Uterus (tissue), 3 donors: ENCODE measurements at regions not wholly inside any gene's neighbourhood (a gene's known extent, or its start where the extent isn't known, plus 50 kb on each side); places are given as distances from the start of the nearest gene placed in this dataset.

Source experiments
- DNase-seq, 2 donors: peaks; one replicate each; pipeline ENCODE4 v3.0.0-alpha.2; 2019 to 2020
- H3K27ac ChIP-seq, 2 donors: fragments of 200-600 bp; sonication (generic); 1 replicate in 1 of 2; 2 replicates in 1 of 2; pipeline ENCODE4 v1.5.1; 2016 to 2018
- H3K27me3 ChIP-seq, 2 donors: fragments of 200-600 bp; sonication (generic); one replicate each; pipeline ENCODE4 v1.5.1; 2018 to 2019; ENCODE audit warnings: control low read depth in 1 of 2
- H3K36me3 ChIP-seq, 2 donors: fragments of 200-600 bp; sonication (generic); one replicate each; pipeline ENCODE4 v1.5.1; 2019; ENCODE audit warnings: control low read depth in 1 of 2
- H3K4me1 ChIP-seq, 2 donors: fragments of 200-600 bp; sonication (generic); one replicate each; pipeline ENCODE4 v1.5.1; 2018 to 2019; ENCODE audit warnings: control low read depth in 1 of 2
- H3K4me3 ChIP-seq, 2 donors: fragments of 200-600 bp; sonication (generic); 1 replicate in 1 of 2; 2 replicates in 1 of 2; pipeline ENCODE4 v1.5.1; 2018 to 2019; ENCODE audit warnings: mild to moderate bottlenecking in 1 of 2
- H3K9me3 ChIP-seq, 2 donors: fragments of 200-600 bp; sonication (generic); one replicate each; pipeline ENCODE4 v1.5.1; 2019; ENCODE audit warnings: control low read depth in 1 of 2
- POLR2A ChIP-seq, 2 donors: fragments of 450-650 bp; IDR thresholded peaks; one replicate each; pipeline ENCODE4 v1.6.1; 2016; ENCODE audit warnings: antibody characterized with exemption in 2 of 2, mild to moderate bottlenecking in 1 of 2, moderate library complexity in 1 of 2
- intact Hi-C: fragments of 100-400 bp; cut with DNase I; formaldehyde crosslinking; loops from one replicate; pipeline ENCODE4 v1.15.1; 2023; ENCODE audit warnings: low total_unique reads
- TF ChIP-seq, protein P1 (sequence below), 4 experiments: fragments of 200-600 bp in 2 of 4; fragments of 450-650 bp in 2 of 4; sonication (generic) in 2 of 4; IDR thresholded peaks; one replicate each; pipeline ENCODE4 v1.5.1; 2016 to 2019; ENCODE audit warnings: antibody characterized with exemption in 4 of 4, mild to moderate bottlenecking in 2 of 4, moderate library complexity in 1 of 4
- donor health status: DM: yes; HTN: yes; CAD: no.

DNA sequence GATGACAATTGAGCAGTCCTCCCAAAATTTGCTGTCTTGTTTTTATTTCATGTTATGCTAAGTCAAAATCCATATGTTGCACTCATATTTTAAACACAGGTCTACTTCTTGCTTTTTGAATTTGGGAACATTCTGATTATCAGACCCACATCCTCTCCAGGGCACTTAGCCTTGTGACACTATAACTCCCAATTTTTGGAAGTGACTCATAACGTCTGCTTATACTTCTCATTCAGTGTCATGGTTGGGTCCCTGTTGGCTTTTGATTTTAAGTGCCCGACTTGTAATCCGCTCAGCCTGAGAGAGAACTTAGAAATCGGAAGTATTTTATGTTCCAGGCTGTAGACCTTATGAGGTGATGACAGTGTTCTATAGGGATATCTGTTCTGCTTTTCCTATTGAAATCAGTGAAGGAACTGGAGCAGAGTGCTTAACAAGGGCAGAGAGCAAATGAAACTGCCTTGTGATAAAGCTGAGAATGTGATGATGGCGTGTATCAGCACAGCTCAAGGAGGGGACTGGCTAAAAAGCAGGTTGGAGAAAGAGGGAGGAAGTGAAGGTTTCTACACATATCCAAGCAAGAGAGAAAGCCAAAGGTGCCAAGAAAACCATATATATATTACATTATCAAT is 136.0 kb downstream of the HLX start:
- Histone ChIP-seq H3K4me3 (no peak overlapping the region), H3K27ac (no peak overlapping the region), H3K36me3 (no peaks in the 10 kb centered on the region), H3K27me3 (no peaks in the 10 kb centered on the region), H3K9me3 (no peaks in the 10 kb centered on the region), H3K4me1 (no peaks in the 10 kb centered on the region)
- DNase-seq = no peak
- TF ChIP-seq POLR2A (IDR thresholded peaks at IDR 0.05) = no peak
- TF ChIP-seq, protein P1, sequence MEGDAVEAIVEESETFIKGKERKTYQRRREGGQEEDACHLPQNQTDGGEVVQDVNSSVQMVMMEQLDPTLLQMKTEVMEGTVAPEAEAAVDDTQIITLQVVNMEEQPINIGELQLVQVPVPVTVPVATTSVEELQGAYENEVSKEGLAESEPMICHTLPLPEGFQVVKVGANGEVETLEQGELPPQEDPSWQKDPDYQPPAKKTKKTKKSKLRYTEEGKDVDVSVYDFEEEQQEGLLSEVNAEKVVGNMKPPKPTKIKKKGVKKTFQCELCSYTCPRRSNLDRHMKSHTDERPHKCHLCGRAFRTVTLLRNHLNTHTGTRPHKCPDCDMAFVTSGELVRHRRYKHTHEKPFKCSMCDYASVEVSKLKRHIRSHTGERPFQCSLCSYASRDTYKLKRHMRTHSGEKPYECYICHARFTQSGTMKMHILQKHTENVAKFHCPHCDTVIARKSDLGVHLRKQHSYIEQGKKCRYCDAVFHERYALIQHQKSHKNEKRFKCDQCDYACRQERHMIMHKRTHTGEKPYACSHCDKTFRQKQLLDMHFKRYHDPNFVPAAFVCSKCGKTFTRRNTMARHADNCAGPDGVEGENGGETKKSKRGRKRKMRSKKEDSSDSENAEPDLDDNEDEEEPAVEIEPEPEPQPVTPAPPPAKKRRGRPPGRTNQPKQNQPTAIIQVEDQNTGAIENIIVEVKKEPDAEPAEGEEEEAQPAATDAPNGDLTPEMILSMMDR (IDR thresholded peaks at IDR 0.05) = no peak
- intact Hi-C loops = no loop called here

GRCh38 chr1:221016751-221017150 is 137.5 kb downstream of the HLX start:
- no peaks in the 10 kb centered on the region for H3K4me1 ChIP-seq
- intact Hi-C loops = no loop called here
- no peak for DNase-seq
- H3K27ac ChIP-seq = no peak overlapping the region
- H3K9me3 ChIP-seq = no peaks in the 10 kb centered on the region
- H3K27me3 ChIP-seq = no peaks in the 10 kb centered on the region
- TF ChIP-seq POLR2A (IDR thresholded peaks at IDR 0.05) = no peak
- TF ChIP-seq, protein P1 (IDR thresholded peaks at IDR 0.05) = no peak
- no peak overlapping the region for H3K4me3 ChIP-seq
- no peaks in the 10 kb centered on the region for H3K36me3 ChIP-seq

DNA sequence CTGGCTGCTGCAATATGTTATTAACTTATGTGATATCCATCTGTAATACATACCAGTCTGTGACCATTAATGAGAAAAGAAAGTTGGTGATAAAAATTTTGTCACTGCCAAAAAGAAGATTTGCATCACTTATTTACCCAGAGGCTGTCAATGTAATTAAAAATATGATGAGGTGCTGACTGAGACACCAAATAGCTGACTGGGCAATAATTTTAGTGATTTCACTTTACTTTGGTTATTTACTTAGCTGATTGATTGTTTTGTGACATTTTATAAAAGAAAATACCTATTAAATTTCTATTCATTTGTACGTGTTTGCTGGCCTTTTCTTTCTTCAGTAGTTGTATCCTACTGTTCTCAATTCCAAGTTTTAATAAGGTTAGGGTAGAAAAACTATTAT is 139.2 kb downstream of the HLX start:
- intact Hi-C loops = no loop called here
- DNase-seq = no peak
- H3K27ac ChIP-seq = no peak overlapping the region
- H3K27me3 ChIP-seq = no peaks in the 10 kb centered on the region
- no peaks in the 10 kb centered on the region for H3K36me3 ChIP-seq
- H3K4me3 ChIP-seq = no peak overlapping the region
- no peaks in the 10 kb centered on the region for H3K4me1 ChIP-seq
- H3K9me3 ChIP-seq = no peaks in the 10 kb centered on the region
- TF ChIP-seq, protein P1 (IDR thresholded peaks at IDR 0.05) = no peak
- no peak for TF ChIP-seq POLR2A (IDR thresholded peaks at IDR 0.05)

DNA sequence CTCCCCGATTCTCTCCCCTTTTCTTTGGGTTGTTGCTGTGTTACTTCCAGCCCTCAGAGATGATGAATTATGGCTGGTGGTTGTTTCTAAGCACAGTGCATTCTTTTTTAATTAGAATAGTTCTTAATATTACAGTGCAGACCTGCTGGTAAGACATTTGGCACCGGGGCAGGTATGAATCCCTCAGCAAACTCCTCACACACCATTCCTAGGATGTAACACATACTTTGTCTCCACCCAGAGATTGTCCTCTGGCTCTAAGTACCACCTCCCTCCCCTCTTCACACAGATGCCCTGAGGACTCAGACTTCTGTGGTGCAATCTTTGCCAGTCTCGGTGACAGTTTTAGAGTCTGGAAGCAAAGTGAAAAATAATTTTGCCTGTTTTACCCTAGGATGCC is 143.1 kb downstream of the HLX start:
- no peak overlapping the region for H3K4me3 ChIP-seq
- H3K9me3 ChIP-seq = no peaks in the 10 kb centered on the region
- DNase-seq = no peak
- H3K4me1 ChIP-seq = no peaks in the 10 kb centered on the region
- H3K27ac ChIP-seq = no peak overlapping the region
- intact Hi-C loops = no loop called here
- TF ChIP-seq, protein P1 (IDR thresholded peaks at IDR 0.05) = no peak
- no peak for TF ChIP-seq POLR2A (IDR thresholded peaks at IDR 0.05)
- H3K36me3 ChIP-seq = no peaks in the 10 kb centered on the region
- H3K27me3 ChIP-seq = no peaks in the 10 kb centered on the region

DNA sequence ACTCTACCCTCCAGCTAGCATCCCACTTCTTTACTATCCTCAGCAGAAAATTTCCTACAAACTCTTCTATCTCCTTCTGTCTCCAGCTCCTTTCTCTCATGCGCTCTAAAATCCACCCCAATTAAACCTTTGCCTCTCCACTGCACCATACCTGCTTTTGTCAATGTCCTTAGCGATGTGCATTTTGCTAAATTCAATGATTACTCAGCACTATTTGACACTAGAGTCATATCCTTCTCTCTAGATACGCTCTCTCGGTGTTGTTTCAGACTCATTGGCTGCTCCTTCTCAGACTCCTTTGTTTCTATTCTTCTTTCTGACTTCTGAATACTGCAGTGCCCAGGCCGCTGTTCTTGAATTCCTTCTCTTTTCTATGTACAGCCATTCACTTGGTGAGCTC is 144.2 kb downstream of the HLX start:
- DNase-seq = no peak
- intact Hi-C loops = no loop called here
- Histone ChIP-seq H3K4me1 (no peaks in the 10 kb centered on the region), H3K4me3 (no peak overlapping the region), H3K9me3 (no peaks in the 10 kb centered on the region), H3K27ac (no peak overlapping the region), H3K27me3 (no peaks in the 10 kb centered on the region), H3K36me3 (no peaks in the 10 kb centered on the region)
- no peak for TF ChIP-seq POLR2A (IDR thresholded peaks at IDR 0.05)
- TF ChIP-seq, protein P1 (IDR thresholded peaks at IDR 0.05) = no peak
